Liver (tissue), 8 donors: ENCODE measurements at regions not wholly inside any gene's neighbourhood (a gene's known extent, or its start where the extent isn't known, plus 50 kb on each side); places are given as distances from the start of the nearest gene placed in this dataset.

Experiments
- DNase-seq: peaks from one replicate; pipeline ENCODE4 v3.0.0-alpha.2; 2017; ENCODE audit warnings: low spot score
- H3K27ac ChIP-seq, 2 donors: one replicate each; pipeline ENCODE4 v1.7.0; 2013; ENCODE audit warnings: inconsistent platforms in 2 of 2, low read length in 2 of 2, control low read depth in 1 of 2, low read depth in 1 of 2, mild to moderate bottlenecking in 1 of 2
- H3K27me3 ChIP-seq, 4 donors: one replicate each; pipeline versions ENCODE4 v1.6.1 to v1.7.0; 2013; ENCODE audit warnings: low read length in 3 of 4, inconsistent platforms in 1 of 4, mild to moderate bottlenecking in 1 of 4, moderate library complexity in 1 of 4; ENCODE audit not compliant: control insufficient read depth in 4 of 4, insufficient read depth in 4 of 4
- H3K36me3 ChIP-seq, 4 donors: one replicate each; pipeline versions ENCODE4 v1.6.1 to v1.7.0; 2013; ENCODE audit warnings: low read length in 3 of 4, mild to moderate bottlenecking in 3 of 4, low read depth in 1 of 4, moderate library complexity in 1 of 4; ENCODE audit not compliant: control insufficient read depth in 4 of 4, insufficient read depth in 3 of 4
- H3K4me1 ChIP-seq, 4 donors: one replicate each; pipeline versions ENCODE4 v1.6.1 to v1.7.0; 2013; ENCODE audit warnings: low read length in 3 of 4, mild to moderate bottlenecking in 3 of 4, moderate library complexity in 1 of 4; ENCODE audit not compliant: control insufficient read depth in 4 of 4, insufficient read depth in 4 of 4
- H3K4me3 ChIP-seq, 3 donors: one replicate each; pipeline versions ENCODE4 v1.6.1 to v1.7.0; 2013; ENCODE audit warnings: low read length in 3 of 3, control low read depth in 1 of 3, low read depth in 1 of 3, mild to moderate bottlenecking in 1 of 3
- H3K9ac ChIP-seq, 2 donors: one replicate each; pipeline ENCODE4 v1.7.0; 2013; ENCODE audit warnings: low read length in 2 of 2, mild to moderate bottlenecking in 2 of 2, moderate library complexity in 2 of 2, control low read depth in 1 of 2, low read depth in 1 of 2
- H3K9me3 ChIP-seq, 4 donors: one replicate each; pipeline versions ENCODE4 v1.6.1 to v1.7.0; 2013; ENCODE audit warnings: low read length in 3 of 4; ENCODE audit not compliant: control insufficient read depth in 4 of 4
- ATF3 ChIP-seq: IDR thresholded peaks from 2 replicates; pipeline ENCODE4 v1.6.1; 2016; ENCODE audit warnings: antibody characterized with exemption
- CTCF ChIP-seq: fragments of 150-350 bp; IDR thresholded peaks from 2 replicates; pipeline ENCODE4 v1.5.1; 2017; ENCODE audit warnings: improper control_type of control experiment, low read depth, low read length; ENCODE audit not compliant: missing input control
- FOXA2 ChIP-seq: IDR thresholded peaks from 2 replicates; pipeline ENCODE4 v1.6.1; 2016; ENCODE audit warnings: antibody characterized with exemption
- JUND ChIP-seq, 2 donors: IDR thresholded peaks; 2 replicates each; pipeline ENCODE4 v1.6.1; 2016; ENCODE audit warnings: antibody characterized with exemption in 2 of 2
- NR2F2 ChIP-seq: IDR thresholded peaks from 2 replicates; pipeline ENCODE4 v1.6.1; 2016; ENCODE audit warnings: antibody characterized with exemption
- RAD21 ChIP-seq, 2 donors: IDR thresholded peaks; 2 replicates each; pipeline ENCODE4 v1.6.1; 2016; ENCODE audit warnings: antibody characterized with exemption in 2 of 2, mild to moderate bottlenecking in 2 of 2
- REST ChIP-seq: IDR thresholded peaks from 2 replicates; pipeline ENCODE4 v1.6.1; 2016; ENCODE audit warnings: antibody characterized with exemption, mild to moderate bottlenecking
- YY1 ChIP-seq: IDR thresholded peaks from 2 replicates; pipeline ENCODE4 v1.6.1; 2016; ENCODE audit warnings: antibody characterized with exemption, mild to moderate bottlenecking
- ZBTB33 ChIP-seq: IDR thresholded peaks from 2 replicates; pipeline ENCODE4 v1.6.1; 2016; ENCODE audit warnings: antibody characterized with exemption
- WGBS: extraction: QIAGEN DNeasy Blood & Tissue Kit; methylation state at CpG from one replicate; pipeline ENCODE4 v1.1.7; 2013; 5-methylcytosine and 5-hydroxymethylcytosine counted together
- donor health status: healthy.
- donor health status: healthy.
- donor health status: healthy.
- donor health status: healthy.
- donor health status: healthy.

- 72% methylated on average over 22 of the region's 22 CpGs for WGBS
- TF ChIP-seq FOXA2, result no peak
- no peak for TF ChIP-seq REST
- TF ChIP-seq ZBTB33, result no peak
- TF ChIP-seq RAD21 (IDR thresholded peaks at IDR 0.05), result no peak
- no peak for TF ChIP-seq YY1
- TF ChIP-seq ATF3, result no peak
- no peak for TF ChIP-seq JUND (IDR thresholded peaks at IDR 0.05)
- no peak for TF ChIP-seq CTCF
- Histone ChIP-seq H3K4me3 (no peak overlapping the region), H3K9ac (no peak overlapping the region), H3K36me3 (no peaks in the 10 kb centered on the region), H3K27ac (no peak overlapping the region), H3K27me3 (no peaks in the 10 kb centered on the region), H3K4me1 (no peaks in the 10 kb centered on the region), H3K9me3 (no peaks in the 10 kb centered on the region)
- no peak for DNase-seq
Observed at GRCh38 chr16:88297178-88297720, 85.5 kb upstream of the ZNF469 start.

- no peak overlapping the region for H3K4me3 ChIP-seq
- no peaks in the 10 kb centered on the region for H3K27me3 ChIP-seq
- no peak overlapping the region for H3K27ac ChIP-seq
- H3K36me3 ChIP-seq, result no peaks in the 10 kb centered on the region
- H3K9me3 ChIP-seq, result no peaks in the 10 kb centered on the region
- no peak for TF ChIP-seq RAD21 (IDR thresholded peaks at IDR 0.05)
- TF ChIP-seq FOXA2, result no peak
- TF ChIP-seq NR2F2, result no peak
- no peak for TF ChIP-seq YY1
- no peak for DNase-seq
- H3K9ac ChIP-seq, result no peak overlapping the region
- no peaks in the 10 kb centered on the region for H3K4me1 ChIP-seq
- WGBS, result 62% methylated on average over 16 of the region's 16 CpGs
Observed at GRCh38 chr16:88298181-88298832, 84.5 kb upstream of the ZNF469 start.
